ENCODE measurements at regions not wholly inside any gene's neighbourhood (a gene's known extent, or its start where the extent isn't known, plus 50 kb on each side); places are given as distances from the start of the nearest gene placed in this dataset.

DNA sequence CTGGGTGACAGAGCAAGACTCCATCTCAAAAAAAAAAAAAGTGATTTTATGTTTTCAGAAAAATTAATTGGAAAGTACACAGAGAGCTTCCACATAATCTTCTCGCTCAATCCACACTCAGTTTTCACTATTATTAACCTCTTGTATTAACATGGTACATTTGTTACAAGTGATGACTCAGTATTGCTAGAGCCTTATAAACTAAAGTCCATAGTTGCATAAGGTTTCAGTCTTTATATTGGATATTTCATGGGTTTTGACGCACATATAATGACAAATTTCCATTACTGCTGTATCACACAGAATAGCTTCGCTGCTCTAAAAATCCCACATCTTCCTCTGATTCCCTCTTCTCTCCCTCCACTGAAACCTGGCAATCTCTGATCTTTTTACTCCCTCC is 603.5 kb downstream of the XIRP2 start:
- Histone ChIP-seq H3K9ac (ENCODE audit: low read length) (no peak overlapping the region), H3K4me1 (ENCODE audit: control insufficient read depth in 2 of 2, insufficient read depth in 2 of 2, low read length in 2 of 2) (no peaks in the 10 kb centered on the region), H3K4me3 (ENCODE audit: control extremely low read depth in 1 of 5, extremely low read depth in 1 of 5, insufficient read depth in 1 of 5, low read depth in 2 of 5, low read length in 4 of 5) (no peak overlapping the region), H3K36me3 (replicated peaks in 1 of 2; ENCODE audit: control extremely low read depth in 1 of 2, control insufficient read depth in 1 of 2, extremely low read depth in 1 of 2, insufficient read depth in 2 of 2, low read length in 1 of 2) (no peaks in the 10 kb centered on the region), H4K20me1 (ENCODE audit: control insufficient read depth, insufficient read depth, low read length, poor library complexity, severe bottlenecking) (no peaks in the 10 kb centered on the region), H3K27me3 (replicated peaks in 1 of 4; ENCODE audit: control extremely low read depth in 1 of 4, control insufficient read depth in 3 of 4, insufficient read depth in 4 of 4, low read length in 3 of 4) (no peaks in the 10 kb centered on the region), H3K27ac (ENCODE audit: low read length in 2 of 2) (no peak overlapping the region), H3K9me3 (ENCODE audit: control extremely low read depth in 1 of 3, control insufficient read depth in 2 of 3, insufficient read depth in 1 of 3, low read length in 2 of 3) (no peaks in the 10 kb centered on the region), H2AFZ (ENCODE audit: insufficient read depth, low read depth, low read length, poor library complexity, severe bottlenecking) (no peak overlapping the region), H3K79me2 (ENCODE audit: control insufficient read depth, insufficient read depth, low read length) (no peaks in the 10 kb centered on the region), H3K4me2 (replicated peaks; ENCODE audit: low read depth, low read length, poor library complexity, severe bottlenecking) (no peak overlapping the region)
- no peak for TF ChIP-seq EZH2 (IDR thresholded peaks at IDR 0.05; ENCODE audit: borderline replicate concordance, insufficient read depth, low read depth, low read length, poor library complexity, severe bottlenecking)
- TF ChIP-seq, protein P1, sequence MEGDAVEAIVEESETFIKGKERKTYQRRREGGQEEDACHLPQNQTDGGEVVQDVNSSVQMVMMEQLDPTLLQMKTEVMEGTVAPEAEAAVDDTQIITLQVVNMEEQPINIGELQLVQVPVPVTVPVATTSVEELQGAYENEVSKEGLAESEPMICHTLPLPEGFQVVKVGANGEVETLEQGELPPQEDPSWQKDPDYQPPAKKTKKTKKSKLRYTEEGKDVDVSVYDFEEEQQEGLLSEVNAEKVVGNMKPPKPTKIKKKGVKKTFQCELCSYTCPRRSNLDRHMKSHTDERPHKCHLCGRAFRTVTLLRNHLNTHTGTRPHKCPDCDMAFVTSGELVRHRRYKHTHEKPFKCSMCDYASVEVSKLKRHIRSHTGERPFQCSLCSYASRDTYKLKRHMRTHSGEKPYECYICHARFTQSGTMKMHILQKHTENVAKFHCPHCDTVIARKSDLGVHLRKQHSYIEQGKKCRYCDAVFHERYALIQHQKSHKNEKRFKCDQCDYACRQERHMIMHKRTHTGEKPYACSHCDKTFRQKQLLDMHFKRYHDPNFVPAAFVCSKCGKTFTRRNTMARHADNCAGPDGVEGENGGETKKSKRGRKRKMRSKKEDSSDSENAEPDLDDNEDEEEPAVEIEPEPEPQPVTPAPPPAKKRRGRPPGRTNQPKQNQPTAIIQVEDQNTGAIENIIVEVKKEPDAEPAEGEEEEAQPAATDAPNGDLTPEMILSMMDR (IDR thresholded peaks at IDR 0.05): no peak
- Mint-ChIP-seq H3K4me1 (no peaks in the 10 kb centered on the region), H3K27ac (no peak overlapping the region), H3K9me3 (ENCODE audit: insufficient read depth) (no peaks in the 10 kb centered on the region), H3K4me3 (no peak overlapping the region), H3K27me3 (no peaks in the 10 kb centered on the region)
- DNase-seq (no peak), ATAC-seq (ENCODE audit: low read depth) (no peak)
- CTCF ChIA-PET: interaction anchor here (0.6 kb wide), 1 partner anchor 549 kb away, joined by 3 read pairs; no protein-coding TSS in a partner anchor
- POLR2A ChIA-PET: no interaction called here
- WGBS (ENCODE audit: insufficient coverage): 100% methylated on average over 1 of the region's 3 CpGs
- intact Hi-C loops (cut with micrococcal nuclease): no loop called here

DNA sequence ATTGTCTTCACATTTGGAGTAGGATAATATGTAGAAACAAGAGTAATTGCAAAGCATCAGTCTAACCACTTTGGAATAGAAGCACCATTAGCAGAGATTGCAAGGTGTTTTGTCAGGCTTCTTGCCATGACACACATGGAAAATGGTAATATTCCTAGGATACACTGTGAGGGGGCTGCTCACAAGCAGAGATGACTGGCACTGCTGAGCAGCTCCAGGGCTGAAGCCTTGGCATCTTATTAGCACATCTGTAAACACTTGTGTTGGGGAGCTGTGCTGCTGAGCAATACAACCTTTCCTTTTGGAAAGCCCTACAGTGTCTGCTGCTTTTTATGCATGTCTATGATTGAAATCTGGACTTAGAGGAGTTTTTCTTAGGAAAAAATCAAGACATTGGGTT is 602.2 kb downstream of the XIRP2 start:
- Histone ChIP-seq H4K20me1 (ENCODE audit: control insufficient read depth, insufficient read depth, low read length, poor library complexity, severe bottlenecking) (no peaks in the 10 kb centered on the region), H3K27ac (ENCODE audit: low read length in 2 of 2) (no peak overlapping the region), H3K79me2 (ENCODE audit: control insufficient read depth, insufficient read depth, low read length) (no peaks in the 10 kb centered on the region), H3K9ac (ENCODE audit: low read length) (no peak overlapping the region), H3K9me3 (ENCODE audit: control extremely low read depth in 1 of 3, control insufficient read depth in 2 of 3, insufficient read depth in 1 of 3, low read length in 2 of 3) (no peaks in the 10 kb centered on the region), H3K36me3 (replicated peaks in 1 of 2; ENCODE audit: control extremely low read depth in 1 of 2, control insufficient read depth in 1 of 2, extremely low read depth in 1 of 2, insufficient read depth in 2 of 2, low read length in 1 of 2) (no peaks in the 10 kb centered on the region), H3K4me3 (ENCODE audit: control extremely low read depth in 1 of 5, extremely low read depth in 1 of 5, insufficient read depth in 1 of 5, low read depth in 2 of 5, low read length in 4 of 5) (no peak overlapping the region), H3K27me3 (replicated peaks in 1 of 4; ENCODE audit: control extremely low read depth in 1 of 4, control insufficient read depth in 3 of 4, insufficient read depth in 4 of 4, low read length in 3 of 4) (no peaks in the 10 kb centered on the region), H2AFZ (ENCODE audit: insufficient read depth, low read depth, low read length, poor library complexity, severe bottlenecking) (no peak overlapping the region), H3K4me2 (replicated peaks; ENCODE audit: low read depth, low read length, poor library complexity, severe bottlenecking) (no peak overlapping the region), H3K4me1 (ENCODE audit: control insufficient read depth in 2 of 2, insufficient read depth in 2 of 2, low read length in 2 of 2) (no peaks in the 10 kb centered on the region)
- Mint-ChIP-seq H3K9me3 (ENCODE audit: insufficient read depth) (no peaks in the 10 kb centered on the region), H3K27ac (no peak overlapping the region), H3K4me3 (no peak overlapping the region), H3K4me1 (no peaks in the 10 kb centered on the region), H3K27me3 (no peaks in the 10 kb centered on the region)
- TF ChIP-seq, protein P1 (IDR thresholded peaks at IDR 0.05): no peak
- TF ChIP-seq EZH2 (IDR thresholded peaks at IDR 0.05; ENCODE audit: borderline replicate concordance, insufficient read depth, low read depth, low read length, poor library complexity, severe bottlenecking): no peak
- ATAC-seq (ENCODE audit: low read depth) (no peak), DNase-seq (no peak)
- CTCF ChIA-PET: no interaction called here
- intact Hi-C loops (cut with micrococcal nuclease): no loop called here
- POLR2A ChIA-PET: no interaction called here
